Kidney epithelial cell (primary cell): ENCODE measurements at regions not wholly inside any gene's neighbourhood (a gene's known extent, or its start where the extent isn't known, plus 50 kb on each side); places are given as distances from the start of the nearest gene placed in this dataset.

Experiments
- DNase-seq: peaks from one replicate; pipeline ENCODE4 v3.0.0-alpha.2; 2010; ENCODE audit warnings: low read depth
- H3K27me3 ChIP-seq: 2 replicates; pipeline ENCODE4 v1.6.0; 2011; ENCODE audit warnings: low read length; ENCODE audit not compliant: control insufficient read depth, insufficient read depth
- H3K36me3 ChIP-seq: 2 replicates; pipeline ENCODE4 v1.5.1; 2011; ENCODE audit warnings: low read length; ENCODE audit not compliant: control insufficient read depth, insufficient read depth
- H3K4me3 ChIP-seq: 2 replicates; pipeline ENCODE4 v1.5.1; 2011; ENCODE audit warnings: low read depth, mild to moderate bottlenecking, control low read depth, low read length
- CTCF ChIP-seq: IDR thresholded peaks from 2 replicates; pipeline ENCODE4 v1.5.1; 2011; ENCODE audit warnings: mild to moderate bottlenecking, moderate library complexity, low read length, control low read depth, inconsistent platforms; ENCODE audit not compliant: insufficient read depth, poor library complexity, severe bottlenecking

- DNase-seq, result no peak
- Histone ChIP-seq H3K4me3 (no peak overlapping the region), H3K36me3 (no peaks in the 10 kb centered on the region), H3K27me3 (no peaks in the 10 kb centered on the region)
- no peak for TF ChIP-seq CTCF
Measured at GRCh38 chr15:27670486-27671209, 428.5 kb downstream of the OCA2 start.

GRCh38 chr15:27669641-27670040, 429.5 kb downstream of the OCA2 start:
- Histone ChIP-seq H3K4me3 (no peak overlapping the region), H3K27me3 (no peaks in the 10 kb centered on the region), H3K36me3 (no peaks in the 10 kb centered on the region)
- no peak for TF ChIP-seq CTCF
- DNase-seq, result no peak

DNA sequence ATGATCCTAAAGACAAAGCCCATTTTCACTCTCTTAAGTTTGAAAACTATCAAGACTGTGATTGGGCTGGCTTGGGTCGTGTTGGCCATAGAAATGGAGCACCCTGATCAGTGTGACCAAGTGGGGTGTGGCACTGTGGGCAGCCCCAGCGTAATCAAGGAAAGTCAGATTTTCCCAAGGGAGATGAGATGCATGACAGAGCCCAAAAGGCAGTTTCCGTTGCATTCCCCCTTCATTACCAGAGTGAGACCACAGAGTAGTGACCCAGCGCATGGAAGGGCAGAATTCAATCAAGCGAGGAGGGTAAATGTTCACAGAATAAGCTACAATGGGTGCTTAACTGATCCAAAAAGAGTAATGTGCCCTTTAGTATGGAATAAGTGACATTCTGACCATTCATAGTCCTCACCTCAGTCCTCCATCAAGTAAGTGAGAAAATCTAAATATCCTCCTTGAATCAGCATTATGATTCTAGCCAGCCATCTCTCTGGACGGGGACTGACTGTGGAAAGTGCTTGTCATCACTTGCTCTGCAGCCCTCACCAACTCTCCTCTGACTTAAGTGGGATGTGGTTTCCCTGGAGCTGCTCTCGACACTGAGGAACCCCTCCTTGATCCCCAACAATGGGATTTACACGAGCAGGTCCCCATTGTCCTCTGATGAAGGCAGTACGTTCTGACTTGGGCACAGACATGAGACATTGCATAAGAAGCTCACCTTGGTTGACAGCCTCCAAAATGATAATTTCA, 430.5 kb downstream of the OCA2 start:
- TF ChIP-seq CTCF, result no peak
- no peak overlapping the region for H3K4me3 ChIP-seq
- no peaks in the 10 kb centered on the region for H3K27me3 ChIP-seq
- no peak for DNase-seq
- no peaks in the 10 kb centered on the region for H3K36me3 ChIP-seq

DNA sequence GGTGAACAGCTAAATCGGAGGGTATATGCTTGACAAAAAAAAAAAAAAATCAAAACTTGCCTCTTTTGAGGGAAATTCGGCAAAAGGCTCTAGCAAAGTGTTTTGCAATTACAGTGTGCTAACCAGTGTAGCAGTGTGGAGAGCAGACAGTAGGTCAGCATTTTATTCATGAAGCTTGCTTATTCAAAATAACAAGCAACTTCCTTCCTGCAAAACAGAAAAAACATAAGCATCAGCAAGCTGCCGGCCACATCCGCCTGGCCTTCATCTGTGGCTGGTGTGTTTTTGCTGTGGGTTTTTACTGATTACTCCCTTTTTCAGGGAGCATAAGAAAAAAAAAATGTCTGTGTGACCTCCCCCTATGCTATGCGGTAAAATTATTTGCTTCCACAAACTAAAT, 434.1 kb downstream of the OCA2 start:
- DNase-seq, result no peak
- no peak for TF ChIP-seq CTCF
- Histone ChIP-seq H3K36me3 (no peaks in the 10 kb centered on the region), H3K27me3 (no peaks in the 10 kb centered on the region), H3K4me3 (no peak overlapping the region)

DNA sequence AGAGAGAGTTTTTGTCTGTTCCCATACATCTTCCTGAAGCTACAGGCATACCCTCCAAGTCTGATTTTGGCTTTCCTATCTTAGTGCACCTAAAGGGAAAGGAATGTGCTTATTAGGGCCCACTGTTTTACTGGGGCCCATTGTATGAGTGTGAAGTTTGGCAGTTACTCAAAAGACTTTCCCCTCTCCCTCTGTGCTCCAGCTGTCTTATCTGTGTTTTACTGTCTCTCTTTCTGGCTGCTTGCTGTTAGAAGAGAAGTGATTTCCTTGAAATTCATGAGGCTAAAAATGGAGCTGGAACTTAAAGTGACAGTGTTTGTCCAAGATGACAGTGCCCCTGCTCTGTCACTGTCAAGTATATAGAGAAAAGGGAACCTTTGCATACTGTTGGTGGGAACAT, 436.2 kb downstream of the OCA2 start:
- H3K36me3 ChIP-seq, result no peaks in the 10 kb centered on the region
- no peak for TF ChIP-seq CTCF
- H3K4me3 ChIP-seq, result no peak overlapping the region
- no peak for DNase-seq
- no peaks in the 10 kb centered on the region for H3K27me3 ChIP-seq
